Frontal cortex (tissue), 3 donors: ENCODE measurements at regions not wholly inside any gene's neighbourhood (a gene's known extent, or its start where the extent isn't known, plus 50 kb on each side); places are given as distances from the start of the nearest gene placed in this dataset.

Experiments
- DNase-seq, 2 donors: peaks; one replicate each; pipeline ENCODE4 v3.0.0; 2012; ENCODE audit warnings: low spot score in 2 of 2
- FAIRE-seq: peaks from 2 replicates; lab custom pipeline; 2012; peaks lifted over from hg19 to GRCh38; lab: Jason Lieb, UNC
- donor health status: control.
- donor health status: control.
- donor health status: control.

DNA sequence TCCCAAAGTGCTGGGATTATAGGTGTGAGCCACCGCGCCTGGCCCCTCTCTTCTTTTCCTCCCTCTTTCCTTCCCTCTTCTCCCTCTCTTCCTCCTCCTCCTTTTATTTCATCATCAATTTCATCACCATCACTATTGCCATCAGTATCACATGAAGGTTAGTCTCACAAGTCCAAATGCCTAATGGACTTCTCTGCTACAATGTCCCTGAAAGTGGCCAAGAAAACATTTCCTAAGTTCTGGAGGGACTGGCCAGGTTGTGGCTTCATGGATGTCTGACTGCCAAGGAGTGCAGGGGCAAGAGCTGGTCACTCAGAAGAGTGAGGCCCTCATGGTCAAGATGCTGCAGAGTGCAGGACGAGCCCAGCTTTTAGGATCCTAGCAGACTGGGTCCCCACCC lies 97.6 kb downstream of the SYNE3 start:
- no peak for FAIRE-seq
- DNase-seq, result no peak

GRCh38 chr14:95417492-95417891 lies 97.8 kb upstream of the CLMN start:
- no peak for DNase-seq
- FAIRE-seq, result no peak

GRCh38 chr14:95415993-95416392 lies 96.3 kb upstream of the CLMN start:
- DNase-seq (no peak), FAIRE-seq (no peak)

DNA sequence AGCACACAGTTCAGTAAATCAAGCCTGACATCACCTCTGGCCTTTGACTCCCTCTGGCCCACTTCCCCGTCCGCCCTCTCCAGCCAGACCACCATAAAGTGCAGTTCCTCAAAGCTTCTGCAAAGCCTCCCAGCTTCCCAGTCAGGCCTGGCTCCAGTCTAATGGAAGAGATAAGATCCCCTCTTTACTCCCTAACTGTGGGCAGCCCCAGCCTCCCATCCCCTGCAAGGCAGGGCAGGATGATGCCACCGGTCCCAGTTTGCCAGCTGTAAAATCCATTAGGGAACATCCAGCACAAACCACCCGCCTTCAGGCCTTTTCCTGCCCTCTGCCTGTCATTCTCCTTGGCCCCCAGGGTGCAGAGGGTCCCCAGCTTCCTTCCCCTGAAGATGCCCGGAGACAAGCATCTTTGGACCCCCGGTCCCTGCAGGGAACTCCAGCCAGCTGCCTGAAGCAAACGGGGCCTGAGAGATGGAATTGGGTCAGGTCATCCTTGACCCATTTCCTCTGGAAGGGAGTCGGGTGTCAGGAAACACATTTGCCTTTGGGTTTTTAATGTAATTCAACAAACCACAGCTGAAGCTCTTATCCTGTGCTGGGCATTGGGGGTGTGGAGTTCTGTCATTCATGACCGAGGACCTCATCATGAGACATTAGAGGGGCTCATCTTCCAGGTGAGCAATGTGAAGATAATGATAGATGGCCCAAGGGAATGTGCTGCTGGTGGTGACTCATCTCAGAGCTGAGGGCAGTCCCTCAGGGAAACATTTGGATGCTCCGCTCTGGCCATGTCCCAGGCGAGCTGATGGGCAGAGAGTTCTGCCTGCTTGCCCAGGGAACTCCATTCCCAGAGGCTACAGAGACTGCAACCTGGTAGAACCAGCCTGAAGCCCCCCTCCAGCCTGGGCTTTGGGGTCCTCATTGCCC lies 93.8 kb upstream of the CLMN start:
- no peak for FAIRE-seq
- no peak for DNase-seq

DNA sequence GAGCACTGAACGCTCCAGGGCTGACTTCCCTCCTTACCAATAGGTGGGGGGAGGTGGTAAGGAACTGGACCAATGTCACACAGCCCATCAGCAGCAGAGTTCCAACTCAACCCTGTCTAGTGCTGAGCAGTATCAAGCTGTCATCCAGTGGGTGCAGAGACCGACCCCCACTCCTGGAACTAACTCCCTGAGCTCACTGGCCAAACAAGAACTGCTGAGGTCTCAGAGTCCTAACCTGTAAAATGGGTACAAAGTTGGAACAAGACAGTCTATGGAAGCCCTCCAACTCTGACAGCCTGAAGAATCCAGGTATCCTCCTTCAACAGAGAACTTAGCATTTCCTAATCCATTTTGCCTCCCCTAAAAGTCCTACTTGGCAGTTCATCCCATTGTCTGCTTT lies 91.1 kb upstream of the CLMN start:
- DNase-seq, result no peak
- FAIRE-seq, result no peak

- no peak for FAIRE-seq
- peak in 1 of 2 donors; percentile 43 for DNase-seq
Measured at GRCh38 chr14:95409477-95410272, 90.0 kb upstream of the CLMN start.

DNA sequence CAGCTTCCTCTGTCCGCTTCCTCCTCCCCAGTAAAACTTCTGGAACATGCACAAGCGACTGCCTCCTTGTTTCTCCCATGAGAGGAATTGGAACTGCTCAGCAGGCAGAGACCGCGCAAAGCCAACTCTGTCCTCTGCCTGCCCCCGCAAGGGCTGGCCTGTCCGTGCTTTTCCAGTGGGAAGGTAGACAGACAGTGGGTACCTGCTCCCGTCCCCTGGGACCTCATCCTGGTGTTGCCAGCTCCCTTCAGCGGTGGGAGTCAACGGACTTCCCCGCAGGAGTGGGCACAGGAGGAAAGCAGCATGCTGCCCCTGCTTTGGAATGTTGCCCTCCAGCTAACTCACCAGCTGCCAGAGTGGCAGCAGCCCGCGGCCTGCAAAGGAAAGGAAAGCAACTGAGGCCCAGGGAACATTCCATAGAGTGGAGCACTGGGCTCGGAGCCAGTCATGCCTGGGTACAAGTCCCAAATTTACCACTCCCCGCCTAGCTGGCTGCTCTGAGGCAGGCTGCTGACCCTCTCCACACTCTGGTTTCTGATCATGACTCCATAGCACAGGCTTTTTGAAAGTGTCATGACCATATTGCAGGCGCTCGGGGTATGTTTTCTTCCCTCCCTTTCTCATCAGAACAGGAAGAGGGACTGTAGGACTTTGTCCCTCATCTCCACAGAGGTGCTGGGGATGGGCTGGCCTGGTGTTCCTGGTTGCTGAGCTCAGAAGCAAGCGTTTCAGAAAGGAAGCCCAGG lies 89.2 kb upstream of the CLMN start:
- DNase-seq (no peak), FAIRE-seq (no peak)

DNA sequence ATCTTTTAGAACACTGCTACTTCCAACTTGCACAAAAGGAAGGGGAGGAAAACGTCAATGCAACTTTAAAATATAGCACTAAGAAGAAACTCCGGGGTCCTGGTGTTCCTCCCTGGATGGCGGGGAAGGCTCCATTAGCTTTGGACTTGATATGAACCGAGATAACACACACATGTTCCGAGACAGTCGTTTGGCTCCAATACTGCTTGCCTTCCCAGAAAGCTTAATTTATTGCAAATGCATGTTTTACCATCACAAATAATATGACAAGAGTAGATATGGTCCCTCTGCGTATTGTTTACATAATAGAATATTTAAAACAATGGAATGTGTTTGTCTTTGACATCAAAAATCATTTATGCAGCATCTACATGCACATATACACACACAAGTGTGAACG lies 87.6 kb upstream of the CLMN start:
- no peak for DNase-seq
- no peak for FAIRE-seq

DNA sequence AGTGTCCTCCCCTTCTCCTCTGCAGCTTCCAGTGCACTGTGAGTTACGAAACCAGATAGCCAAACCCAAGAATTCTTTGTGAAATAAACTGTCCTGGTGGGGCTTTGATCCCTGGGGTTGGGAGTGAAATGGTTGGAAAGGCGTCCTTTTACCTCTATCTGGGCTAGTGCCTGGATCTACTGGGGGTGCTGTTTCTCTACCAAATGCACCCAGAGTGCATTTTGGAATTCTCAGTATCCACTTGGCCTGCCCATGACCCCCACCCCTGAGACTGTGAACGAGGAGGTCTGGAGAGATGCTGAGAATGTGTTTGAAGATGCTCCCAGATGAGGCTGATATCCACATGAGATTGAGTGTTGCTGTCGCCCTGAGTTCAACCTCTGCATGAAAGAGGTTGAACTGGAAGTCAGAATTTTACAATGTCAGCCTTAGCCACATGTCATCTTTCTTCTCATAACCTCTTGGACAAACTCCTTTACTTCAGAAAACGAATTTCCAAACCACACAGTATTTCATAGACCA lies 87.1 kb upstream of the CLMN start:
- FAIRE-seq (no peak), DNase-seq (no peak)

GRCh38 chr14:95404583-95404982 lies 84.9 kb upstream of the CLMN start:
- FAIRE-seq (no peak), DNase-seq (no peak)

- no peak for DNase-seq
- FAIRE-seq, result no peak
Measured at GRCh38 chr14:95402578-95402977, 82.9 kb upstream of the CLMN start.

GRCh38 chr14:95402176-95402575 lies 82.5 kb upstream of the CLMN start:
- DNase-seq (no peak), FAIRE-seq (no peak)

GRCh38 chr14:95398630-95399547 lies 79.2 kb upstream of the CLMN start:
- DNase-seq, result no peak
- FAIRE-seq, result no peak

GRCh38 chr14:95397325-95397724 lies 77.6 kb upstream of the CLMN start:
- FAIRE-seq (no peak), DNase-seq (no peak)

GRCh38 chr14:95396221-95396620 lies 76.5 kb upstream of the CLMN start:
- no peak for DNase-seq
- FAIRE-seq, result no peak

DNA sequence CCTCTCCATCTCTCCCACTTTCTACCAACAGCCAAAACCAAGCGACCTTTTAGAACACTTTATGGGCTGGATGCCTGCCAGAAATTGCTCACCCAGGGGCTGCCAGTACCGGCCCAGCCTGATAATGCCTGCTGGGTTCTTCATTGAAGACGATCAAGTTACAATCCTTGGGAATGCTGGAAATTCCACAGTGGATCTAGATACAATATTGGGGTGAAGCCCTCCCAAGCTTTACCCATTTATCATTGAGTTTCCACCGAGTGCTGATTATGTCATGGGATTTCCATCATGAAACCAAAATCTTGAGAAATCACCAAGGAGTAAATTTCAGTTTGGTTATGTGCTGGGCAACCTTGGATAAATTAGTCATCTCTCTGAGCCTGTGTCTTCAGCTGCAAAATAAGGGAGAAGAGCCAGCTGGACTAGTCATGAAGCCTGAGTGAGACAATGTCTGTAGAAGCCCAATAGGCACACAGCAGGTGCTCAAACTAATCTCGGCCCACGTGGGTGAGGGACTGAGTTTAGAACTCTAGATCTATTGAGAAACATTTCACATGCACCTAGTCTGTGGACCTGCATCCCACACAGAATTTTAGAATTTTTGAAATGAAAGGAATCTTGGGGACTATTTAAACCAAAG lies 75.5 kb upstream of the CLMN start:
- no peak for FAIRE-seq

GRCh38 chr14:95394297-95395097 lies 74.8 kb upstream of the CLMN start:
- DNase-seq (no peak), FAIRE-seq (no peak)

More for the DNA sequence above, 75.5 kb upstream of the CLMN start:
- DNase-seq, result no peak

GRCh38 chr14:95392841-95393240 lies 73.1 kb upstream of the CLMN start:
- no peak for DNase-seq
- no peak for FAIRE-seq
